ENCODE measurements at regions not wholly inside any gene's neighbourhood (a gene's known extent, or its start where the extent isn't known, plus 50 kb on each side); places are given as distances from the start of the nearest gene placed in this dataset.

DNA sequence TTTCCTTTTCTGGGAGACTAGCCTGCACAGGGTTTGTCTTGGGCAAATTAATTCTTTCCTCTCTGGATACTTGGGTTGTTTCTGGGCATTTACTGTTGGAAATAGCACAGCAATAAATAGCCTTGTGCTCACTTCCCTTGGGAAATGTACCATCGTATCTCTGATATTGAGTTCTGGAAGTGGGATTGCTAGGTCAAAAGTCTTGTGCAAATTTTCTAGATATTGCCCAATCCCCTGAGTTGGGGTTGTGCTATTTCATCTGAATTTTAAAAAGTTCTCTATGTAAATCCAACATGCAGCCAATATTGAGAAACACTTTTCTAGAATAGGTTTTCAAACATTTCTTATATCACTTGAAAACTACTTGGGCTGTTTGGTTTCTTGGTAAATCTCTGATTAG is 64.0 kb upstream of the ELOVL5 start:
- DNase-seq: no peak

DNA sequence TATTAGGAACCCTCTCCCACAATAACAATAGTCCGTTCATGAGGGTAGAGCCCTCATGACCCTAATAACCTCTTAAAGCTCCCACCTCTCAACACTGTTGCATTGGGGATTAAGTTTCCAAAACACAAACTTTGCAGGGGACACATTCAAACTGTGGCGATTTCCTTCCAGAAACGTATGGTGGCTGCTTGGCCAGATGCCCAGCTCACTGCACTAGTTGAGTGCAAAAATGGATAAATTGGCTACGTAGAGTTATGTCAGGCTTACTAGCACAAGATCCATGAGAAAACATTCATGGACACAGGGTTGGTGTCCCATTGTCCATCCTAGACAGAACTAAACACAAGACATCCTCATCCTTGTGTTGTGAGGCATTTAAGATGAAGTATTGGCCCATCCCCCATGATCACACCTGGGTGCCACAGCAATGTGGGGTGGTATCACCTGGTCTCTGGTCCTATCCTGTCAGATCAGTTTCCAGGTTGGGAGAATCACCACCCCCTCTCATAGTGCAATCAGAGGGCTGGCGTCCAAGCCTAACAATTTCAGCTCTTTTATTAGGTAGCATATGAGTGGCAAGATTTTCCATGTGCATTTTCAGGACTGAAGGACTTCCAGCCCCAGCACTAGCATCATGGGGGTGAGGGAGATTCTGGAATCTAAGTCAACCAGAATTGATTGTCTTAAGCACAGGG is 63.4 kb upstream of the ELOVL5 start:
- no peak for DNase-seq

DNA sequence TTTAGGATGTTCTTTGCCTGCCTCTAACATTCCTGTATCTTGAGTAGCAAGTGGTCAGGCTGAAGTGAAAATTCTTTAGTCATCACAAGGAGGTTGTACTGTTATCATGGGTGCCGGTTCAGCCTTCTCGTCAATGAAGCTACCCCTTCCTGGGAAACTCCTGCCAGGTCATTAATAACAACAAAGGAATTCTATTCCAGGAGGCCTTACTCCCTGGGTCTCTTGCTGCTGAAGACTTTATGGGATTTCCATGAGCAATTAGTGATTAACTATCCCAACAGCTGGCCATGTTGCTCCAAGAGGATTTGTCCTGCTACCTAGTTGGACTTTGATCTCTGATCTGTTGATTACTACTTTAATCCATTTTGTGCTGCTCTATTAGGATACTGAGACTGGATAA is 62.7 kb upstream of the ELOVL5 start:
- DNase-seq: no peak

DNA sequence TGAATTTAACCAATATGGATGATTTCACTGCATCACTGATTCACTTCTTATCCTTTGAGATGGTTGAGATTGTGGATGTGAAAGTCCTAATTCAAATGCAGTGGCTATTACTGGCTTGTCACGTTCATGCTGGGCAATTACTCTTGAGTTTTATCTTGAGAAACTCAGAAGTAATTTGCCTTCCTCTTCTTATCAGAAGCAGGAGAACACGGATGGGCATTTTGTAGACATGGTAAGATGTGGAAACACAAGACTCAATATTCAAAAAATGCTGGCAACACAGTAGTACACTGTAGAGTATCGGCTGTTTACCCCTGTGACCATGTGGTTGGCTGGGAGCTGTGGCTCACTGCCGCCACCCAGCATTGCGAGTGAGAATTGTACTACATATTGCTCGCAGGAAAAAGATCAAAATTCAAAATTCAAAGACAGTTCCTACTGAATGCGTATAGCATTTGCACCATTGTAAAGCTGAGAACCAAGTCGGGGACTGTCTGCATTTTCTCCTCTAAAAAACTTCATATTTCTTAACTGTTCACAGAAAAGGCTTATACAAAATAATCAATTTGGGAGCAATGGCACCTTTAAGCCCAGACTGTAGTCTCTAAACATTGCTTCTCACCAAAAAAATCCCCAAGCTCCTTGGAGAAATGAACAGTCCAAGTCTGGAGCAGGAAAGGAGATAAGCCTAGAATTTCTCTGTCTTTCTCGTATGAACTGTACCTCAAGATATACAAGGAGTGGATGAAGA is 61.9 kb upstream of the ELOVL5 start:
- DNase-seq: peak; percentile 78

DNA sequence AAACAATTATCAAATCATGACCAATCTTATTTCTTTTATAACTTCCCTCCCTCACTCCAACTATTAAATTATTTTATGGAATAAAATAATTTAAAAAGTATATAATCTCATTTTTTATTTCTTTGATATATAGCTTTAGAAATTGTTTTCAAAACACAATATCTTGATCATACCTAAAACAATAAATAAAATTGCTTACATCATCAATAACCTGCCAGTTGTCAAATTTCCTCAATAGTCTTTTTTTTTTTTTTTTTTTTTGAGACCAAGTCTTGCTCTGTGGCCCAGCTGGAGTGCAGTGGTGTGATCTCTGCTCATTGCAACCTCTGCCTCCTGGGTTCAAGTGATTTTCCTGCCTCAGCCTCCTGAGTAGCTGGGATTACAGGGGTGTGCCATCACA is 60.1 kb upstream of the ELOVL5 start:
- DNase-seq: no peak

DNA sequence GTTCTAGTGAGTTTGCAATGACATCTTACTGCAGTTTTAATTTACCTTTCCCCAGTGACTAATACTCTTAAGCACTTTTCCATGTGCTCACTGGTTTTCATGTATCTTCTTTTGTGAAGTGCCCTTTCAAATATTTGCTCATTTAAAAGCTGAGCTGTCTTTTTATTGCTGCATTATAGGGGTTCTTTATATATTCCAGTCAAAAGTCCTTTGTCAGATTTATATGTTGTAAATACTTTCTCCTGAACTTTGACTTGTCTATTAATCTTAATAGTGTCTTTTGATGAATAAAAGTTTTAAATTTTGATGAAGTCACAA is 50.2 kb upstream of the ELOVL5 start:
- no peak for DNase-seq

DNA sequence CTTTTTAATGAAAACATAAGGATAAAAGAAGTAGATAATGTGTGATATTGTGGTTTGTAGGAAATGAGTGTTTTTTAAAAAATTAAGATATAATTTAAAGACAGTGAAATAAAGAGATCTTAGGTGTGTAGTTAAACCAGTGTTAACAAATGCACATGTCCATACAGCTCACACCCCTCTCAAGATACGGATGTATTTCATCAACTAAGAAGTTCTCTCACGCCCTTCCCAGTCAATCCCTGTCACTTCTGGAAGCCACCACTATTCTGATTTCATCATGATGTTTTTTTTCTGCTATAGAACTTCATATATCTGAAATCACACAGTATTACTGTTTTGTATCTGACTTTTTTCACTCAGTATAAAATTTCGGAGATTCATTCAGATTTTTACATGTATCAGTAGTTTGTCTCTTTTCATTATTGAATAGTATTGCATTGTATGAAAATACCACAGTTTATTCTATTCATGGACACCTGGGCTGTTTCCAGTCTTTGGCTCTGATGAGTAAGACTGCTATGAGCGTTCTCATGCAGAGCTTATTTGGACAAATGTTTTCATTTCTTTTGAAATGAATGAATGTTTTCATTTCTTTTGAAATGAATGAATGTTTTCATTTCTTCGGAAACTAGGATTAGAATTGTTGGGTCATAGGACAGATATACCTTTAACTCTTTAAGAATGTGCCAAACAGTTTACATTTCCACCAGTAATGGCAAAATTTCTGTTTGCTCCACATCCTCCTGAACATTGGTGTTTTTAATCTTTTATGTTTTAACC is 49.7 kb upstream of the ELOVL5 start:
- DNase-seq: no peak
